Keratinocyte (primary cell): ENCODE measurements at regions not wholly inside any gene's neighbourhood (a gene's known extent, or its start where the extent isn't known, plus 50 kb on each side); places are given as distances from the start of the nearest gene placed in this dataset.

ENCODE experiments used
- DNase-seq: peaks from one replicate; pipeline ENCODE4 v3.0.0-alpha.2; 2011; ENCODE audit warnings: low read depth, missing footprints, low spot score
- FAIRE-seq: peaks from 2 replicates; lab custom pipeline; 2011; peaks lifted over from hg19 to GRCh38; lab: Jason Lieb, UNC
- H2AFZ ChIP-seq: 2 replicates; pipeline ENCODE4 v1.6.0; 2012; ENCODE audit warnings: low read length, control low read depth, inconsistent platforms; ENCODE audit not compliant: control insufficient read depth
- H3K27ac ChIP-seq: 2 replicates; pipeline ENCODE4 v1.5.1; 2011; ENCODE audit warnings: low read length; ENCODE audit not compliant: control insufficient read depth, insufficient read depth
- H3K27me3 ChIP-seq: 3 replicates; pipeline ENCODE4 v1.6.0; 2011; ENCODE audit warnings: low read length; ENCODE audit not compliant: control insufficient read depth, insufficient read depth; ENCODE audit errors: extremely low read depth
- H3K36me3 ChIP-seq, 2 experiments: 2 replicates in 1 of 2; 3 replicates in 1 of 2; pipeline ENCODE4 v1.5.1; 2011; ENCODE audit warnings: low read length in 2 of 2, mild to moderate bottlenecking in 1 of 2; ENCODE audit not compliant: control insufficient read depth in 2 of 2, insufficient read depth in 2 of 2; ENCODE audit errors: extremely low read depth in 1 of 2
- H3K4me1 ChIP-seq: 3 replicates; pipeline ENCODE4 v1.5.1; 2011; ENCODE audit warnings: low read length; ENCODE audit not compliant: control insufficient read depth, insufficient read depth; ENCODE audit errors: extremely low read depth
- H3K4me2 ChIP-seq: 3 replicates; pipeline ENCODE4 v1.6.0; 2011; ENCODE audit warnings: low read depth, low read length; ENCODE audit not compliant: control insufficient read depth, insufficient read depth; ENCODE audit errors: extremely low read depth
- H3K4me3 ChIP-seq, 3 experiments: fragments of 200-600 bp in 1 of 3; sonication (generic) in 1 of 3; 2 replicates in 2 of 3; 3 replicates in 1 of 3; pipeline ENCODE4 v1.5.1; 2011 to 2016; ENCODE audit warnings: low read length in 3 of 3, mild to moderate bottlenecking in 3 of 3, control low read depth in 2 of 3, inconsistent platforms in 1 of 3, low read depth in 1 of 3, mixed read lengths in 1 of 3, mixed run types in 1 of 3, moderate library complexity in 1 of 3; ENCODE audit not compliant: control insufficient read depth in 2 of 3, insufficient read depth in 2 of 3; ENCODE audit errors: extremely low read depth in 1 of 3
- H3K79me2 ChIP-seq: 2 replicates; pipeline ENCODE4 v1.6.0; 2012; ENCODE audit warnings: low read length; ENCODE audit not compliant: control insufficient read depth, insufficient read depth
- H3K9ac ChIP-seq: 3 replicates; pipeline ENCODE4 v1.6.0; 2011; ENCODE audit warnings: low read length; ENCODE audit not compliant: control insufficient read depth, insufficient read depth; ENCODE audit errors: extremely low read depth
- H3K9me1 ChIP-seq: 3 replicates; pipeline ENCODE4 v1.6.0; 2011; ENCODE audit warnings: low read length; ENCODE audit not compliant: control insufficient read depth, insufficient read depth; ENCODE audit errors: extremely low read depth
- H3K9me3 ChIP-seq: 2 replicates; pipeline ENCODE4 v1.5.1; 2012; ENCODE audit warnings: low read depth, low read length; ENCODE audit not compliant: control insufficient read depth
- H4K20me1 ChIP-seq: 3 replicates; pipeline ENCODE4 v1.6.0; 2011; ENCODE audit warnings: low read length; ENCODE audit not compliant: control insufficient read depth, insufficient read depth; ENCODE audit errors: extremely low read depth
- EZH2 ChIP-seq: IDR thresholded peaks from one replicate; pipeline ENCODE4 v1.6.1; 2012; ENCODE audit warnings: inconsistent platforms, mild to moderate bottlenecking, low read length, moderate library complexity
- dilution Hi-C: fragments of 300-500 bp; cut with MboI; formaldehyde crosslinking; loops from one replicate; pipeline ENCODE4 v1.7.0; 2020; ENCODE audit warnings: low sequenced_read_pairs; ENCODE audit not compliant: extremely low pct_ligation_motif_present
- TF ChIP-seq, protein P1 (sequence below), 3 experiments: IDR thresholded peaks in 1 of 3; conservative IDR thresholded peaks in 1 of 3; optimal IDR thresholded peaks in 1 of 3; 2 replicates in 2 of 3; 3 replicates in 1 of 3; pipeline versions ENCODE3 to v1.5.1; 2011; ENCODE audit warnings: low read length in 3 of 3, mild to moderate bottlenecking in 3 of 3, moderate library complexity in 2 of 3, control low read depth in 1 of 3, inconsistent platforms in 1 of 3; ENCODE audit not compliant: insufficient read depth in 2 of 3; ENCODE audit errors: extremely low read depth in 1 of 3

DNA sequence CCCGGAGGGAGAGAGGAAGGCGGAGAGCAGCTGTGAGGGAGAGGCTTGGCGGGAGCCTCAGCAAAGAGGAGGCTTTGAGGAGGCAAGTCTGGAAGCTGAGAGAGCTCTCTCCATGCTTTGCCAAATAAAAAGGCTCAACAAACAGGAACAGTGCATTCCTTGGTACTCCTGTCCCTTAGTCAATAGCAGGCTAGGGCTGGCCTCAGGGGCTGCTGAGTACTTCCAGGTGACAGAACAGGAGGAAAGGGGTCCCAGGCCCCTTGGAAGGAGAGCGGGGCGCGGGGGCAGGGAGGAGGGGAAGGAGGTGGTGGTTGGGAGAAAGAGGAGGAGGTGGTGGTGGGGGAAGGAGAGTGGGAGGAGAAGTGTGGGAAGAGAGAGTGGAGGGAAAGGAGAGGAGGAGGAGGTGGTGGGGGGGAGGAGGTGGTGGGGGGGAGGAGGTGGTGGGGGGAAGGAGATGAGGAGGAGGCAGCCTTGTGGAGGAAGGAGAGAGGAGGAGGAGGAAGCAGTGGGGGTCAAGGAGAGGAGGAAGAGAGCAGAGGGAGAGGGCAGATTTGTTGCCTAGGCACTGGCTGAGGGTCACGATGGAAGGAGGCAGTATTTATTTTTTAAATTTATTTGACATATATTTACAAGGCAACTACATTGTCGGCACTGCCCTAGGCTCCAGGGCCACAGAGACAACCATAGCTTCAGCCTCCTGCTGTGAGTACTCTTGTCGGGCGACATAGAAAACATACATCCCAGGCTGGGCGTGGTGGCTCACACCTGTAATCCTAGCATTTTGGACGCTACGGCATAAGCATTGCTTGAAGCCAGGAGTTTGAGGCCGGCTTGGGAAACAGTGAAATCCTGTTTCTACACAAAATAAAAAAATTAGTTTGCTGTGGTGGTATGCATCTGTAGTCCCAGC, 74.2 kb upstream of the ZBED5 start:
- Histone ChIP-seq H3K36me3 (no peaks in the 10 kb centered on the region), H3K4me2 (peak overlapping the region; percentile 94), H3K4me3 (peak overlapping the region; percentile 51 to 75 (median 73)), H3K27ac (peak overlapping the region; percentile 64), H4K20me1 (no peaks in the 10 kb centered on the region), H3K9me3 (no peaks in the 10 kb centered on the region), H2AFZ (peak overlapping the region; percentile 89), H3K79me2 (no peaks in the 10 kb centered on the region), H3K9me1 (no peaks in the 10 kb centered on the region), H3K9ac (peak overlapping the region; percentile 85), H3K27me3 (no peaks in the 10 kb centered on the region), H3K4me1 (peaks cover 31% of the 10 kb centered on the region)
- dilution Hi-C loops: no loop called here
- peak; percentile 32 for FAIRE-seq
- no peak for DNase-seq
- TF ChIP-seq EZH2: no peak
- TF ChIP-seq, protein P1, sequence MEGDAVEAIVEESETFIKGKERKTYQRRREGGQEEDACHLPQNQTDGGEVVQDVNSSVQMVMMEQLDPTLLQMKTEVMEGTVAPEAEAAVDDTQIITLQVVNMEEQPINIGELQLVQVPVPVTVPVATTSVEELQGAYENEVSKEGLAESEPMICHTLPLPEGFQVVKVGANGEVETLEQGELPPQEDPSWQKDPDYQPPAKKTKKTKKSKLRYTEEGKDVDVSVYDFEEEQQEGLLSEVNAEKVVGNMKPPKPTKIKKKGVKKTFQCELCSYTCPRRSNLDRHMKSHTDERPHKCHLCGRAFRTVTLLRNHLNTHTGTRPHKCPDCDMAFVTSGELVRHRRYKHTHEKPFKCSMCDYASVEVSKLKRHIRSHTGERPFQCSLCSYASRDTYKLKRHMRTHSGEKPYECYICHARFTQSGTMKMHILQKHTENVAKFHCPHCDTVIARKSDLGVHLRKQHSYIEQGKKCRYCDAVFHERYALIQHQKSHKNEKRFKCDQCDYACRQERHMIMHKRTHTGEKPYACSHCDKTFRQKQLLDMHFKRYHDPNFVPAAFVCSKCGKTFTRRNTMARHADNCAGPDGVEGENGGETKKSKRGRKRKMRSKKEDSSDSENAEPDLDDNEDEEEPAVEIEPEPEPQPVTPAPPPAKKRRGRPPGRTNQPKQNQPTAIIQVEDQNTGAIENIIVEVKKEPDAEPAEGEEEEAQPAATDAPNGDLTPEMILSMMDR (optimal IDR thresholded peaks at IDR 0.05 in 1 of 3, IDR thresholded peaks at IDR 0.05 in 1 of 3, conservative IDR thresholded peaks at IDR 0.05 in 1 of 3; ENCODE audit: extremely low read depth in 1 of 3, insufficient read depth in 2 of 3, low read length in 3 of 3): no peak

DNA sequence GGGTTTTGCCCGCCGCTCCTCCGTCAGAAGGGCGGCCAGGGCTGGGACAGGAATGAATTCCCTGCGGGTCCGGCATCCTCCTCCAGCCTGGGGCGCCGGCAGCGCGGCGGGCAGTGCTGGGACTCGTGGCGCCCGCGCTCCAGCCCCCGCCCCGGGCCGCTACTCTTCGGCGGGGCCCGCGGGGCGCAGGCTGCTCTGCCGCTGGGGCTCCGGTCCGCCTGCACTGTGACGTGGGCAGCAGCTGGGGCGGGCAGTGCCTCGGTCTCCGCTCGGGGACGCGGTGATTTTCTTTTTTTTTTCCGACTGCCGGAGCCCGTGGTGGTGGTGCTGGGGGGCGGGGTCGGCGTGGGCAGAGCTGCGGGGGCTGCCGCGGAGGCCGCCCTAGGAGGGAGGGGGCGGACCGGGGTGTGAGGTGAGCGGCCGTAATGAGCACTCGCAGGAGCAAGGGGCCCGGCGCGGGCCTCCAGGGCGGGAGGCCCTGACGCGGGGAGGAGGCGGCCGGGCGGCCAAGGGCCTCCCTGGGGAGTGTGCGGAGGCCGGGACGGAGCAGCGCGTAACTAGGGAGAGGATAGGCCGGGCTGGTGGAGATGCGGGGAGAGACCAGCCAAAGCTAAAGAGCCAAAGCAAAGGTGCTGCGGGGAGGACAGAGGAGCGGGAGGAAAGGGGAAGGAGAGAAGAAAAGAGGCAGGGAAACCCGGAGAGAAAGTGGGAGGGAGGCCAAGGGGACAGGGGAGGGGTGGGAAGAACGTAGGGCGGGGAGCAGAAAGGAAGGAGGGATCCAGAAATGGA, 73.3 kb upstream of the ZBED5 start:
- Histone ChIP-seq H3K79me2 (no peaks in the 10 kb centered on the region), H3K4me2 (peak overlapping the region; percentile 94), H3K27me3 (no peaks in the 10 kb centered on the region), H2AFZ (peak overlapping the region; percentile 89), H3K36me3 (no peaks in the 10 kb centered on the region), H3K9me1 (no peaks in the 10 kb centered on the region), H3K4me3 (peak overlapping the region; percentile 51 to 75 (median 73)), H3K27ac (peak overlapping the region; percentile 64), H4K20me1 (no peaks in the 10 kb centered on the region), H3K9me3 (no peaks in the 10 kb centered on the region), H3K4me1 (peaks cover 38% of the 10 kb centered on the region), H3K9ac (peak overlapping the region; percentile 85)
- DNase-seq (no peak), FAIRE-seq (peak; percentile 17)
- no peak for TF ChIP-seq EZH2
- dilution Hi-C loops: no loop called here
